DOHH2 (cell line): ENCODE measurements at regions not wholly inside any gene's neighbourhood (a gene's known extent, or its start where the extent isn't known, plus 50 kb on each side); places are given as distances from the start of the nearest gene placed in this dataset.

Experiments
- H3F3A ChIP-seq: fragments of 200-600 bp; sonication (generic), shearing (Covaris generic); 2 replicates; pipeline ENCODE4 v1.6.0; 2016; ENCODE audit warnings: antibody characterized with exemption, mild to moderate bottlenecking; ENCODE audit not compliant: control insufficient read depth, insufficient read depth
- H3K27ac ChIP-seq: fragments of 200-600 bp; sonication (generic); 2 replicates; pipeline ENCODE4 v1.5.1; 2014; ENCODE audit warnings: low read depth, mild to moderate bottlenecking, low read length, moderate library complexity
- H3K27me3 ChIP-seq: fragments of 200-600 bp; sonication (generic); 2 replicates; pipeline ENCODE4 v1.6.1; 2014; ENCODE audit warnings: mild to moderate bottlenecking, low read length, mixed read lengths; ENCODE audit not compliant: control insufficient read depth
- H3K36me3 ChIP-seq: fragments of 200-600 bp; sonication (generic); 2 replicates; pipeline ENCODE4 v1.6.1; 2014; ENCODE audit warnings: mild to moderate bottlenecking, low read length, moderate library complexity, mixed read lengths; ENCODE audit not compliant: control insufficient read depth
- H3K4me1 ChIP-seq: fragments of 200-600 bp; sonication (generic); 2 replicates; pipeline ENCODE4 v1.6.1; 2014; ENCODE audit warnings: mild to moderate bottlenecking, low read length, mixed read lengths; ENCODE audit not compliant: control insufficient read depth
- H3K4me2 ChIP-seq: fragments of 200-600 bp; sonication (generic); 2 replicates; pipeline ENCODE4 v1.6.0; 2014; ENCODE audit warnings: mild to moderate bottlenecking, low read length, moderate library complexity
- H3K4me3 ChIP-seq: fragments of 200-600 bp; sonication (generic); 2 replicates; pipeline ENCODE4 v1.5.1; 2014; ENCODE audit warnings: mild to moderate bottlenecking, low read length, mixed read lengths
- H3K79me2 ChIP-seq: fragments of 200-600 bp; sonication (generic); 2 replicates; pipeline ENCODE4 v1.6.1; 2014; ENCODE audit warnings: mild to moderate bottlenecking, low read length, mixed read lengths; ENCODE audit not compliant: control insufficient read depth
- H3K9me2 ChIP-seq: fragments of 200-600 bp; sonication (generic); replicated peaks from 2 replicates; pipeline ENCODE4 v1.6.1; 2014; ENCODE audit warnings: mild to moderate bottlenecking, low read length, mixed read lengths; ENCODE audit not compliant: control insufficient read depth
- H3K9me3 ChIP-seq: fragments of 200-600 bp; sonication (generic); 2 replicates; pipeline ENCODE4 v1.6.1; 2014; ENCODE audit warnings: antibody characterized with exemption, low read length, mixed read lengths; ENCODE audit not compliant: control insufficient read depth, insufficient read depth
- H4K20me1 ChIP-seq: fragments of 200-600 bp; sonication (generic); 2 replicates; pipeline ENCODE4 v1.6.0; 2014; ENCODE audit warnings: low read depth, mild to moderate bottlenecking, antibody characterized with exemption, low read length, moderate library complexity; ENCODE audit not compliant: control insufficient read depth, insufficient read depth
- EZH2phosphoT487 ChIP-seq: fragments of 200-600 bp; sonication (generic); IDR thresholded peaks from 2 replicates; pipeline ENCODE4 v1.6.1; 2017; ENCODE audit warnings: borderline replicate concordance, mild to moderate bottlenecking, antibody characterized with exemption, low read length, moderate library complexity, mixed read lengths
- TF ChIP-seq, protein P1 (sequence below): fragments of 200-600 bp; sonication (generic); IDR thresholded peaks from one replicate; pipeline ENCODE4 v1.5.1; 2014; ENCODE audit warnings: antibody characterized with exemption, mild to moderate bottlenecking, low read depth, low read length; ENCODE audit not compliant: poor library complexity, severe bottlenecking

DNA sequence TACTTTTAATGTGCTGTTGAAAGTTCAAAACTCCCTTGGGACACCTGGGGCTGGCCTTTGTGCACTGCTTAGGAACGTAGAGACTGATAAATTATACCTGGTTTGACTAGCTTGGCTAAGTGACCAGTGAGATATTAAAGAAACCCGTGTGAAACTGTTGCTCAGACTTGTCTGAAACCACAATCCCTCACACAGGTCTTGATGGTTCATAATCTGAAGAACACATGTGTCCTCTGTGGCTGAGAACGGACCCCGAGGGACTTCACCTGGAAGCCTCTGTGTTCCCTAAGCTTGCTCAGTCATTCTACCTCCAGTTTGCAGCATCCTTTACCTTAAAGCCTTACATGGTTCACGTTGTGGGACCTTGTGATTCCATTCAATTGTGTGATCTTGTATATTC is 218.8 kb downstream of the CBLN2 start:
- Histone ChIP-seq H3K36me3 (no peaks in the 10 kb centered on the region), H3K27ac (no peak overlapping the region), H3K79me2 (no peaks in the 10 kb centered on the region), H3K4me2 (no peak overlapping the region), H3K27me3 (no peaks in the 10 kb centered on the region), H3K4me3 (no peak overlapping the region), H3K9me3 (no peaks in the 10 kb centered on the region), H4K20me1 (no peaks in the 10 kb centered on the region), H3K4me1 (no peaks in the 10 kb centered on the region), H3F3A (no peaks in the 10 kb centered on the region), H3K9me2 (no peaks in the 10 kb centered on the region)
- no peak for TF ChIP-seq EZH2phosphoT487
- TF ChIP-seq, protein P1, sequence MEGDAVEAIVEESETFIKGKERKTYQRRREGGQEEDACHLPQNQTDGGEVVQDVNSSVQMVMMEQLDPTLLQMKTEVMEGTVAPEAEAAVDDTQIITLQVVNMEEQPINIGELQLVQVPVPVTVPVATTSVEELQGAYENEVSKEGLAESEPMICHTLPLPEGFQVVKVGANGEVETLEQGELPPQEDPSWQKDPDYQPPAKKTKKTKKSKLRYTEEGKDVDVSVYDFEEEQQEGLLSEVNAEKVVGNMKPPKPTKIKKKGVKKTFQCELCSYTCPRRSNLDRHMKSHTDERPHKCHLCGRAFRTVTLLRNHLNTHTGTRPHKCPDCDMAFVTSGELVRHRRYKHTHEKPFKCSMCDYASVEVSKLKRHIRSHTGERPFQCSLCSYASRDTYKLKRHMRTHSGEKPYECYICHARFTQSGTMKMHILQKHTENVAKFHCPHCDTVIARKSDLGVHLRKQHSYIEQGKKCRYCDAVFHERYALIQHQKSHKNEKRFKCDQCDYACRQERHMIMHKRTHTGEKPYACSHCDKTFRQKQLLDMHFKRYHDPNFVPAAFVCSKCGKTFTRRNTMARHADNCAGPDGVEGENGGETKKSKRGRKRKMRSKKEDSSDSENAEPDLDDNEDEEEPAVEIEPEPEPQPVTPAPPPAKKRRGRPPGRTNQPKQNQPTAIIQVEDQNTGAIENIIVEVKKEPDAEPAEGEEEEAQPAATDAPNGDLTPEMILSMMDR: no peak

GRCh38 chr18:72324677-72325076 is 219.5 kb downstream of the CBLN2 start:
- H4K20me1 ChIP-seq: no peaks in the 10 kb centered on the region
- no peak for TF ChIP-seq EZH2phosphoT487
- TF ChIP-seq, protein P1: no peak
- no peaks in the 10 kb centered on the region for H3F3A ChIP-seq
- H3K4me3 ChIP-seq: no peak overlapping the region
- no peaks in the 10 kb centered on the region for H3K79me2 ChIP-seq
- no peak overlapping the region for H3K4me2 ChIP-seq
- H3K27me3 ChIP-seq: no peaks in the 10 kb centered on the region
- H3K4me1 ChIP-seq: no peaks in the 10 kb centered on the region
- no peaks in the 10 kb centered on the region for H3K9me3 ChIP-seq
- H3K27ac ChIP-seq: no peak overlapping the region
- H3K36me3 ChIP-seq: no peaks in the 10 kb centered on the region
- no peaks in the 10 kb centered on the region for H3K9me2 ChIP-seq

GRCh38 chr18:72316497-72316896 is 227.6 kb downstream of the CBLN2 start:
- H3K27ac ChIP-seq: no peak overlapping the region
- TF ChIP-seq EZH2phosphoT487: no peak
- TF ChIP-seq, protein P1: no peak
- H3F3A ChIP-seq: no peaks in the 10 kb centered on the region
- no peaks in the 10 kb centered on the region for H3K9me2 ChIP-seq
- H3K9me3 ChIP-seq: peaks cover 4% of the 10 kb centered on the region; the same call in 1 of the 2 replicates
- H3K4me3 ChIP-seq: no peak overlapping the region
- no peaks in the 10 kb centered on the region for H3K79me2 ChIP-seq
- no peaks in the 10 kb centered on the region for H3K36me3 ChIP-seq
- no peaks in the 10 kb centered on the region for H3K27me3 ChIP-seq
- no peaks in the 10 kb centered on the region for H4K20me1 ChIP-seq
- no peaks in the 10 kb centered on the region for H3K4me1 ChIP-seq
- no peak overlapping the region for H3K4me2 ChIP-seq
